OCI-LY7 (cell line): ENCODE measurements at regions not wholly inside any gene's neighbourhood (a gene's known extent, or its start where the extent isn't known, plus 50 kb on each side); places are given as distances from the start of the nearest gene placed in this dataset.

Source experiments
- EZH2phosphoT487 ChIP-seq: fragments of 200-600 bp; sonication (generic); IDR thresholded peaks from 2 replicates; pipeline ENCODE4 v1.6.1; 2018; ENCODE audit warnings: low read depth, borderline replicate concordance, mild to moderate bottlenecking, mixed run types, antibody characterized with exemption, low read length, moderate library complexity, mixed read lengths
- TF ChIP-seq, protein P1 (sequence below): fragments of 200-600 bp; sonication (generic); conservative IDR thresholded peaks from 2 replicates; pipeline ENCODE4 v1.5.1; 2014; ENCODE audit warnings: mild to moderate bottlenecking, antibody characterized with exemption, low read length, moderate library complexity, mixed read lengths

DNA sequence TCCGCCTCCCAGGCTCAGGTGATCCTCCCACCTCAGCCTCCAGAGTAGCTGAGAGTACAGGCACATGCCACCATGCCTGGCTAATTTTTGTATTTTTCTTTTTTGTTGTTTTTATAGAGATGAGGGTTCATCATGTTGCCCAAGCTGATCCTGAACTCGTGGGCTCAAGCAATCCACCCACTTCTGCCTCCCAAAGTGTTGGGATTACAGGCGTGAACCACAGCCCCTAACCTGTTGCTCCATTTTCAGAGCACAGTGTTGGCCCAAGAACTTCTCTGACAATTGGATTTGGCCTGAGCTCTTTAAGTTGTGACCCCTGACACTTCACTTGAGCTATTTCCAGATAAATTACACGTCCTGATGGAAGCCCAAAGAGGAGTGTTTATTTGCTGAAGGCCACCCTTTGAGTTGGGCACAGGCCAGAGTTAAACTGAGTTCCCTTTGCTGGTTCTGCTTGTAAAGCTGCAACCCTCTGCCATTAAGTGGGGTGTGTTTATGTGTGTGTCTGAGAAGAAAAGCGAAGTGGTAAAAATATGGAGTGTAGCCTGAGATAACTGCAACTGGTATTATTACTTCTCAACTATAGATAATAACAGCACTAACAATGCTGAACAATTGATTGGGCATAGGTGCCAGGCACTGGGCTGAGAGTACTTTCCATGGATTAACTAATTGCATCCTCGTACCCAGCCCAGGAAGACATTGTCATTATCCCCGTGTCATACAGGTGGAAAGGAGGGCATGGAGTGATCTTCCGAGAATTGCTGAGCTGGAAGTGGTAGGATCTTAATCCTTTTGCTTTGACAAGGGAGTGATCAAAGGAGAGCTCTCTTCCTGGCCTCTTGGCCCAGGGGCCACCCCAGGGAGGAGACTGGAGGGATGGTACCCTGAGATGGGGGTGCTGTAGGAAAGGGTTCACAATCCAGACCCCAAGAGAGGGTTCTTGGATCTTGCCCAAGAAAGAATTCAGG lies 91.5 kb upstream of the PROK2 start:
- TF ChIP-seq, protein P1, sequence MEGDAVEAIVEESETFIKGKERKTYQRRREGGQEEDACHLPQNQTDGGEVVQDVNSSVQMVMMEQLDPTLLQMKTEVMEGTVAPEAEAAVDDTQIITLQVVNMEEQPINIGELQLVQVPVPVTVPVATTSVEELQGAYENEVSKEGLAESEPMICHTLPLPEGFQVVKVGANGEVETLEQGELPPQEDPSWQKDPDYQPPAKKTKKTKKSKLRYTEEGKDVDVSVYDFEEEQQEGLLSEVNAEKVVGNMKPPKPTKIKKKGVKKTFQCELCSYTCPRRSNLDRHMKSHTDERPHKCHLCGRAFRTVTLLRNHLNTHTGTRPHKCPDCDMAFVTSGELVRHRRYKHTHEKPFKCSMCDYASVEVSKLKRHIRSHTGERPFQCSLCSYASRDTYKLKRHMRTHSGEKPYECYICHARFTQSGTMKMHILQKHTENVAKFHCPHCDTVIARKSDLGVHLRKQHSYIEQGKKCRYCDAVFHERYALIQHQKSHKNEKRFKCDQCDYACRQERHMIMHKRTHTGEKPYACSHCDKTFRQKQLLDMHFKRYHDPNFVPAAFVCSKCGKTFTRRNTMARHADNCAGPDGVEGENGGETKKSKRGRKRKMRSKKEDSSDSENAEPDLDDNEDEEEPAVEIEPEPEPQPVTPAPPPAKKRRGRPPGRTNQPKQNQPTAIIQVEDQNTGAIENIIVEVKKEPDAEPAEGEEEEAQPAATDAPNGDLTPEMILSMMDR = no peak
- no peak for TF ChIP-seq EZH2phosphoT487
